CD14-positive monocyte (primary cell): ENCODE measurements at regions not wholly inside any gene's neighbourhood (a gene's known extent, or its start where the extent isn't known, plus 50 kb on each side); places are given as distances from the start of the nearest gene placed in this dataset.

Source experiments
- DNase-seq, 3 donors: peaks; one replicate each; pipeline ENCODE4 v3.0.0-alpha.2; 2011 to 2022
- H2AFZ ChIP-seq: 2 replicates; pipeline ENCODE4 v1.6.0; 2012; ENCODE audit warnings: mild to moderate bottlenecking, low read depth, low read length, inconsistent platforms; ENCODE audit not compliant: insufficient read depth, poor library complexity, severe bottlenecking
- H3K27ac ChIP-seq, 2 donors: 1 replicate in 1 of 2; 2 replicates in 1 of 2; pipeline ENCODE4 v1.5.1; 2012 to 2013; ENCODE audit warnings: low read length in 2 of 2, control low read depth in 1 of 2, inconsistent platforms in 1 of 2, low read depth in 1 of 2, mild to moderate bottlenecking in 1 of 2
- H3K27me3 ChIP-seq, 2 donors: one replicate each; pipeline versions ENCODE4 v1.6.0 to v1.6.1; 2011 to 2013; ENCODE audit warnings: low read length in 2 of 2; ENCODE audit not compliant: control insufficient read depth in 2 of 2, insufficient read depth in 2 of 2
- H3K36me3 ChIP-seq, 2 donors: replicated peaks in 1 of 2; 1 replicate in 1 of 2; 2 replicates in 1 of 2; pipeline versions ENCODE4 v1.5.1 to v1.6.1; 2012 to 2013; ENCODE audit warnings: low read length in 2 of 2, control low read depth in 1 of 2, inconsistent platforms in 1 of 2, mild to moderate bottlenecking in 1 of 2; ENCODE audit not compliant: insufficient read depth in 2 of 2, control insufficient read depth in 1 of 2
- H3K4me1 ChIP-seq, 2 donors: 1 replicate in 1 of 2; 2 replicates in 1 of 2; pipeline versions ENCODE4 v1.5.1 to v1.6.1; 2012 to 2013; ENCODE audit warnings: low read length in 2 of 2, control low read depth in 1 of 2, inconsistent platforms in 1 of 2, mild to moderate bottlenecking in 1 of 2, moderate library complexity in 1 of 2; ENCODE audit not compliant: insufficient read depth in 2 of 2, control insufficient read depth in 1 of 2
- H3K4me2 ChIP-seq: replicated peaks from 2 replicates; pipeline ENCODE3; 2012; ENCODE audit warnings: low read length, moderate library complexity, mild to moderate bottlenecking; ENCODE audit not compliant: poor library complexity, severe bottlenecking; ENCODE audit errors: extremely low read depth
- H3K4me3 ChIP-seq, 3 experiments: fragments of 200-600 bp in 1 of 3; sonication (generic) in 1 of 3; replicated peaks in 1 of 3; 1 replicate in 2 of 3; 2 replicates in 1 of 3; pipeline ENCODE4 v1.5.1; 2011 to 2013; ENCODE audit warnings: low read length in 3 of 3, mild to moderate bottlenecking in 3 of 3, control low read depth in 2 of 3, low read depth in 2 of 3, inconsistent platforms in 1 of 3, moderate library complexity in 1 of 3
- H3K79me2 ChIP-seq: 2 replicates; pipeline ENCODE4 v1.6.0; 2012; ENCODE audit warnings: mild to moderate bottlenecking, control low read depth, inconsistent platforms, low read length, moderate library complexity; ENCODE audit not compliant: insufficient read depth
- H3K9ac ChIP-seq: 2 replicates; pipeline ENCODE4 v1.6.0; 2017; ENCODE audit warnings: low read length, mild to moderate bottlenecking; ENCODE audit not compliant: insufficient read depth, poor library complexity, severe bottlenecking
- H3K9me3 ChIP-seq, 2 donors: replicated peaks in 1 of 2; 1 replicate in 1 of 2; 2 replicates in 1 of 2; pipeline versions ENCODE4 v1.5.1 to v1.6.1; 2012 to 2013; ENCODE audit warnings: low read length in 2 of 2, control low read depth in 1 of 2; ENCODE audit not compliant: control insufficient read depth in 1 of 2, insufficient read depth in 1 of 2
- H4K20me1 ChIP-seq: 2 replicates; pipeline ENCODE4 v1.6.0; 2012; ENCODE audit warnings: mild to moderate bottlenecking, low read length, control low read depth, moderate library complexity; ENCODE audit not compliant: insufficient read depth
- H3K27ac Mint-ChIP-seq, 7 donors: one replicate each; pipeline ENCODE4 v1.8.0; 2020; ENCODE audit warnings: mild to moderate bottlenecking in 7 of 7, mixed read lengths in 7 of 7, moderate library complexity in 6 of 7, inconsistent platforms in 2 of 7
- H3K27me3 Mint-ChIP-seq, 3 donors: one replicate each; pipeline ENCODE4 v1.8.0; 2021 to 2022; ENCODE audit warnings: low read depth in 3 of 3, mild to moderate bottlenecking in 3 of 3, mixed read lengths in 3 of 3, moderate library complexity in 3 of 3, inconsistent platforms in 1 of 3
- H3K36me3 Mint-ChIP-seq, 2 donors: one replicate each; pipeline ENCODE4 v1.8.0; 2020; ENCODE audit warnings: mixed read lengths in 2 of 2, inconsistent platforms in 1 of 2, mild to moderate bottlenecking in 1 of 2
- H3K4me1 Mint-ChIP-seq: one replicate; pipeline ENCODE4 v1.8.0; 2020; ENCODE audit warnings: mild to moderate bottlenecking, mixed read lengths
- H3K4me3 Mint-ChIP-seq, 2 donors: one replicate each; pipeline ENCODE4 v1.8.0; 2020; ENCODE audit warnings: mild to moderate bottlenecking in 2 of 2, mixed read lengths in 2 of 2, moderate library complexity in 1 of 2
- H3K9me3 Mint-ChIP-seq, 7 donors: one replicate each; pipeline ENCODE4 v1.8.0; 2020 to 2022; ENCODE audit warnings: mixed read lengths in 7 of 7, mild to moderate bottlenecking in 6 of 7, moderate library complexity in 6 of 7, inconsistent platforms in 2 of 7
- WGBS: methylation state at CpG from one replicate; pipeline ENCODE4 v1.1.5; 2013; ENCODE audit warnings: missing lambda C conversion rate; ENCODE audit not compliant: insufficient coverage; 5-methylcytosine and 5-hydroxymethylcytosine counted together
- intact Hi-C, 2 donors: fragments of 100-400 bp; cut with micrococcal nuclease; formaldehyde crosslinking; loops; one replicate each; pipeline versions ENCODE4 v1.15.0 to v1.15.1; 2023
- TF ChIP-seq, protein P1 (sequence below): fragments of 200-600 bp; IDR thresholded peaks from one replicate; pipeline ENCODE4 v1.8.0; 2022; ENCODE audit warnings: antibody characterized with exemption, mild to moderate bottlenecking

- H4K20me1 ChIP-seq: no peaks in the 10 kb centered on the region
- 100% methylated on average over 2 of the region's 2 CpGs for WGBS
- no peak overlapping the region for H2AFZ ChIP-seq
- no peaks in the 10 kb centered on the region for H3K36me3 ChIP-seq
- no peak overlapping the region for H3K27ac ChIP-seq
- H3K4me1 ChIP-seq: no peaks in the 10 kb centered on the region
- no peaks in the 10 kb centered on the region for H3K36me3 Mint-ChIP-seq
- H3K9me3 ChIP-seq: no peaks in the 10 kb centered on the region
- no peak overlapping the region for H3K4me3 ChIP-seq
- H3K4me3 Mint-ChIP-seq: no peak overlapping the region
- peaks cover 0 to 2% (median 2%) of the 10 kb centered on the region in 7 donors for H3K9me3 Mint-ChIP-seq
- no peak overlapping the region for H3K27ac Mint-ChIP-seq
- H3K4me2 ChIP-seq: no peak overlapping the region
- TF ChIP-seq, protein P1, sequence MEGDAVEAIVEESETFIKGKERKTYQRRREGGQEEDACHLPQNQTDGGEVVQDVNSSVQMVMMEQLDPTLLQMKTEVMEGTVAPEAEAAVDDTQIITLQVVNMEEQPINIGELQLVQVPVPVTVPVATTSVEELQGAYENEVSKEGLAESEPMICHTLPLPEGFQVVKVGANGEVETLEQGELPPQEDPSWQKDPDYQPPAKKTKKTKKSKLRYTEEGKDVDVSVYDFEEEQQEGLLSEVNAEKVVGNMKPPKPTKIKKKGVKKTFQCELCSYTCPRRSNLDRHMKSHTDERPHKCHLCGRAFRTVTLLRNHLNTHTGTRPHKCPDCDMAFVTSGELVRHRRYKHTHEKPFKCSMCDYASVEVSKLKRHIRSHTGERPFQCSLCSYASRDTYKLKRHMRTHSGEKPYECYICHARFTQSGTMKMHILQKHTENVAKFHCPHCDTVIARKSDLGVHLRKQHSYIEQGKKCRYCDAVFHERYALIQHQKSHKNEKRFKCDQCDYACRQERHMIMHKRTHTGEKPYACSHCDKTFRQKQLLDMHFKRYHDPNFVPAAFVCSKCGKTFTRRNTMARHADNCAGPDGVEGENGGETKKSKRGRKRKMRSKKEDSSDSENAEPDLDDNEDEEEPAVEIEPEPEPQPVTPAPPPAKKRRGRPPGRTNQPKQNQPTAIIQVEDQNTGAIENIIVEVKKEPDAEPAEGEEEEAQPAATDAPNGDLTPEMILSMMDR: no peak
- H3K27me3 ChIP-seq: no peaks in the 10 kb centered on the region
- no peak for DNase-seq
- H3K79me2 ChIP-seq: no peaks in the 10 kb centered on the region
- intact Hi-C loops: no loop called here
- no peak overlapping the region for H3K9ac ChIP-seq
- no peaks in the 10 kb centered on the region for H3K27me3 Mint-ChIP-seq
- no peaks in the 10 kb centered on the region for H3K4me1 Mint-ChIP-seq
Observed at GRCh38 chr18:38368246-38368645, 802.6 kb upstream of the CELF4 start.

DNA sequence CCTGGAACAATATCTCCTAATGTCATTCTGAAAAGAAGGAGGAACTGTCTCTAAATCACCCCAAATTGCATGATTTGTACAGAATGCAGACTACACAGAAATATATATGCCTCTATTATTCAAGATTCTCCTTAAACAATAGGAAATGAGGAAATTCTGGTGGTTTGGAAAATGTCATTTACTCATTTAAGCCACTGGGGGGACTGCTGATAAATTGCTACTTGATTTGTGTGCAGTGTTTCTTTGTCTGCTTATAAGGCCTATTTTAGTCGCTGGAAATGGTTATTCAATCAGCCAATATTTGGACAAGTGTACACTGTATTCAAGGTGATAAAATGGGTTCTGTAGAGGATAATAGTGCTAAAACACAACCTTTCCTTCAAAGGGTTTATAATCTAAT, 801.9 kb upstream of the CELF4 start:
- Histone ChIP-seq H3K9me3 (no peaks in the 10 kb centered on the region), H4K20me1 (no peaks in the 10 kb centered on the region), H2AFZ (no peak overlapping the region), H3K27me3 (no peaks in the 10 kb centered on the region), H3K4me2 (no peak overlapping the region), H3K27ac (no peak overlapping the region), H3K36me3 (no peaks in the 10 kb centered on the region), H3K79me2 (no peaks in the 10 kb centered on the region), H3K4me3 (no peak overlapping the region), H3K9ac (no peak overlapping the region), H3K4me1 (no peaks in the 10 kb centered on the region)
- intact Hi-C loops: no loop called here
- TF ChIP-seq, protein P1: no peak
- no peaks in the 10 kb centered on the region for H3K4me1 Mint-ChIP-seq
- H3K9me3 Mint-ChIP-seq: peaks cover 0 to 6% (median 2%) of the 10 kb centered on the region in 7 donors
- no peak for DNase-seq
- no peak overlapping the region for H3K27ac Mint-ChIP-seq
- H3K36me3 Mint-ChIP-seq: no peaks in the 10 kb centered on the region
- WGBS: no CpG with 5 or more reads among the region's 1 CpG
- H3K27me3 Mint-ChIP-seq: no peaks in the 10 kb centered on the region
- no peak overlapping the region for H3K4me3 Mint-ChIP-seq
